GM12865 (cell line): ENCODE measurements at regions not wholly inside any gene's neighbourhood (a gene's known extent, or its start where the extent isn't known, plus 50 kb on each side); places are given as distances from the start of the nearest gene placed in this dataset.

Experiments used
- DNase-seq: peaks from one replicate; pipeline ENCODE4 v3.0.0; 2010; ENCODE audit warnings: low read depth
- H3K4me3 ChIP-seq: 2 replicates; pipeline ENCODE4 v1.5.1; 2011; ENCODE audit warnings: mild to moderate bottlenecking, low read depth, low read length, control low read depth
- CTCF ChIP-seq: IDR thresholded peaks from 2 replicates; pipeline ENCODE4 v1.5.1; 2011; ENCODE audit warnings: low read length, control low read depth, low read depth, inconsistent platforms; ENCODE audit not compliant: insufficient read depth; ENCODE audit errors: missing control alignments

- no peak for TF ChIP-seq CTCF
These were observed 263.0 kb downstream of the PHF14 start for GRCh38 chr7:11236680-11237079.

GRCh38 chr7:11237742-11238141 lies 264.1 kb downstream of the PHF14 start:
- H3K4me3 ChIP-seq = no peak overlapping the region
- DNase-seq = no peak
- TF ChIP-seq CTCF = no peak

More at GRCh38 chr7:11236680-11237079, 263.0 kb downstream of the PHF14 start:
- no peak overlapping the region for H3K4me3 ChIP-seq
- DNase-seq = no peak

- DNase-seq = no peak
- no peak overlapping the region for H3K4me3 ChIP-seq
- no peak for TF ChIP-seq CTCF
These were observed 265.6 kb downstream of the PHF14 start for GRCh38 chr7:11239316-11239715.

GRCh38 chr7:11243739-11244138 lies 270.1 kb downstream of the PHF14 start:
- DNase-seq = no peak
- no peak for TF ChIP-seq CTCF
- no peak overlapping the region for H3K4me3 ChIP-seq

GRCh38 chr7:11244149-11244548 lies 270.5 kb downstream of the PHF14 start:
- DNase-seq = no peak
- no peak overlapping the region for H3K4me3 ChIP-seq
- no peak for TF ChIP-seq CTCF

- no peak for TF ChIP-seq CTCF
These were observed 273.9 kb downstream of the PHF14 start for GRCh38 chr7:11247545-11247944.

GRCh38 chr7:11251436-11251835 lies 277.8 kb downstream of the PHF14 start:
- H3K4me3 ChIP-seq = no peak overlapping the region
- TF ChIP-seq CTCF = no peak

More at GRCh38 chr7:11247545-11247944, 273.9 kb downstream of the PHF14 start:
- H3K4me3 ChIP-seq = no peak overlapping the region
- no peak for DNase-seq

More at GRCh38 chr7:11251436-11251835, 277.8 kb downstream of the PHF14 start:
- DNase-seq = no peak
